ENCODE measurements at regions not wholly inside any gene's neighbourhood (a gene's known extent, or its start where the extent isn't known, plus 50 kb on each side); places are given as distances from the start of the nearest gene placed in this dataset.

DNA sequence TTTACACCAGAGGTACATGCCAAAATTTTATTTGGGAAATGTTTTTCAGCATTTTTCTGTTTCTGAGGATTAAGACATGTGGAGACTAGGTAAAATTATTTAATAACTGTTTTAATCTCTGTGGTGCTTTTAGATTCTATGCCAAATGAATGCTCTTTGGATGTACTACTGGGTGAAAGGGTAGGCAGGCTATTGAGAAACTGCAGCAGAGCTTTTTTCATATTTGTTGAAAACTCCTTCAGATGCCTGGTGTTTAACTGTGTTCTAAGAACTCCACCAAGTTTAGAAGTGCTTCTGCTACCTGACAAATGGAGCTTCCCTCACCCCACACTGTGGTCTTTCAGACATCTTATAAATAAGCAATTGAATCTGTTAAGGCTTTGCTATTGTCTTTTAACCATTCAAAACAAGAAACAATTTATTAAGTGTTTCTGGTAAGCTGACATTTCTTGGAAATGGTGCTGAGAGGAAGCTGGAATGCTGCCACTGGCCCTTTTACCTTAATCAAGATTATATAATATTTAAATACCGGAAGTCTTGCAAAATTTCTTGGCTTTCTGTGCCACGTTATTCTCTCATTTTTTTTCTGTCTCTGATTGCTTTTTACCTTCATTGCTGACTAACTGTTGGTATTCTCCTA is 51.2 kb upstream of the CYSLTR1 start:
- no peak for DNase-seq (ENCODE audit: low read depth in 1 of 2, low spot score in 1 of 2)
- Histone ChIP-seq H3K4me3 (replicated peaks; ENCODE audit: insufficient read depth, low read length) (no peak overlapping the region), H3K27me3 (ENCODE audit: insufficient read depth, poor library complexity, severe bottlenecking) (no peaks in the 10 kb centered on the region), H3K27ac (replicated peaks) (no peak overlapping the region)
- TF ChIP-seq GABPA (IDR thresholded peaks at IDR 0.05; ENCODE audit: low read depth) (no peak), SPI1 (IDR thresholded peaks at IDR 0.05; ENCODE audit: borderline replicate concordance, low read depth) (no peak), REST (IDR thresholded peaks at IDR 0.05; ENCODE audit: insufficient replicate concordance, low read depth) (no peak), POLR2AphosphoS5 (IDR thresholded peaks at IDR 0.05; ENCODE audit: low read depth) (no peak)
- TF ChIP-seq, protein P1, sequence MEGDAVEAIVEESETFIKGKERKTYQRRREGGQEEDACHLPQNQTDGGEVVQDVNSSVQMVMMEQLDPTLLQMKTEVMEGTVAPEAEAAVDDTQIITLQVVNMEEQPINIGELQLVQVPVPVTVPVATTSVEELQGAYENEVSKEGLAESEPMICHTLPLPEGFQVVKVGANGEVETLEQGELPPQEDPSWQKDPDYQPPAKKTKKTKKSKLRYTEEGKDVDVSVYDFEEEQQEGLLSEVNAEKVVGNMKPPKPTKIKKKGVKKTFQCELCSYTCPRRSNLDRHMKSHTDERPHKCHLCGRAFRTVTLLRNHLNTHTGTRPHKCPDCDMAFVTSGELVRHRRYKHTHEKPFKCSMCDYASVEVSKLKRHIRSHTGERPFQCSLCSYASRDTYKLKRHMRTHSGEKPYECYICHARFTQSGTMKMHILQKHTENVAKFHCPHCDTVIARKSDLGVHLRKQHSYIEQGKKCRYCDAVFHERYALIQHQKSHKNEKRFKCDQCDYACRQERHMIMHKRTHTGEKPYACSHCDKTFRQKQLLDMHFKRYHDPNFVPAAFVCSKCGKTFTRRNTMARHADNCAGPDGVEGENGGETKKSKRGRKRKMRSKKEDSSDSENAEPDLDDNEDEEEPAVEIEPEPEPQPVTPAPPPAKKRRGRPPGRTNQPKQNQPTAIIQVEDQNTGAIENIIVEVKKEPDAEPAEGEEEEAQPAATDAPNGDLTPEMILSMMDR (IDR thresholded peaks at IDR 0.05; ENCODE audit: insufficient read depth, low read length) = no peak
